ENCODE measurements at regions not wholly inside any gene's neighbourhood (a gene's known extent, or its start where the extent isn't known, plus 50 kb on each side); places are given as distances from the start of the nearest gene placed in this dataset.
"Not testable (repeated sequence)": the region's sequence is repeated elsewhere in the genome, so short reads cannot be mapped to it uniquely, and the experiment has no call there.

DNA sequence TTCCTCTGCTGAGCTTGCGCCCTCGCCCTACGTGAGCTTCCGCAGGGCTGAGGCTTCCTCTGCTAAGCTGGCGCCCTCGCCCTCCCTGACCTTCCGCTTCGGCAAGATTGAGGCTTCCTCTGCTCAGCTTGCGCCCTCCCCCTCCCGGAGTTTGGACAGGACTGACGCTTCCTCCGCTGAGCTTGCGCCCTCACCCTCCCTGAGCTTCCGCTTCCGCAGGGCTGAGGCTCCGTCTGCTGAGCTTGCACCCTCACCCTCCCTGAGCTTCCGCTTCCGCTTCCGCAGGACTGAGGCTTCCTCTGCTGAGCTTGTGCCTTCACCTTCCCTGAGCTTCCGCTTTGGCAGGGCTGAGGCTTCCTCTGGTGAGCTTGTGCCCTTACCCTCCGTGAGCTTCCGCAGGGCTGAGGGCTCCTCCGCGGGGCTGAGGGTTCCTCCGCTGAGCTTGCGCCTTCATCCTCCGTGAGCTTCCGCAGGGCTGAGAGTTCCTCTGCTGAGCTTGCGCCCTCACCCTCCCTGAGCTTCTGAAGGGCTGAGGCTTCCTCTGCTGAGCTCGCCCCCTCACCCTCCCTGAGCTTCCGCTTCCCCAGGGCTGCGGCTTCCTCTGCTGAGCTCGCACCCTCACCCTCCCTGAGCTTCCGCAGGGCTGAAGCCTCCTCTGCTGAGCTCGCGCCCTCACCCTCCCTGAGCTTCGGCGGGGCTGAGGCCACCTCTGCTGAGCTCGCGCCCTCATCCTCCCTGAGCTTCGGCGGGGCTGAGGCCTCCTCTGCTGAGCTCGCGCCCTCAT is 753.6 kb upstream of the TPTE start:
- Histone ChIP-seq H3K9me3 (peaks cover 0 to 63% (median 21%) of the 10 kb centered on the region in 3 donors), H3K27me3 (no peaks in the 10 kb centered on the region), H3K4me3 (no peak overlapping the region), H3K4me1 (no peaks in the 10 kb centered on the region), H3K27ac (no peak overlapping the region), H3K36me3 (no peaks in the 10 kb centered on the region)
- 74 to 82% methylated on average over 44 of the region's 44 CpGs for WGBS, 2 donors
- DNase-seq: no peak
- TF ChIP-seq, protein P1, sequence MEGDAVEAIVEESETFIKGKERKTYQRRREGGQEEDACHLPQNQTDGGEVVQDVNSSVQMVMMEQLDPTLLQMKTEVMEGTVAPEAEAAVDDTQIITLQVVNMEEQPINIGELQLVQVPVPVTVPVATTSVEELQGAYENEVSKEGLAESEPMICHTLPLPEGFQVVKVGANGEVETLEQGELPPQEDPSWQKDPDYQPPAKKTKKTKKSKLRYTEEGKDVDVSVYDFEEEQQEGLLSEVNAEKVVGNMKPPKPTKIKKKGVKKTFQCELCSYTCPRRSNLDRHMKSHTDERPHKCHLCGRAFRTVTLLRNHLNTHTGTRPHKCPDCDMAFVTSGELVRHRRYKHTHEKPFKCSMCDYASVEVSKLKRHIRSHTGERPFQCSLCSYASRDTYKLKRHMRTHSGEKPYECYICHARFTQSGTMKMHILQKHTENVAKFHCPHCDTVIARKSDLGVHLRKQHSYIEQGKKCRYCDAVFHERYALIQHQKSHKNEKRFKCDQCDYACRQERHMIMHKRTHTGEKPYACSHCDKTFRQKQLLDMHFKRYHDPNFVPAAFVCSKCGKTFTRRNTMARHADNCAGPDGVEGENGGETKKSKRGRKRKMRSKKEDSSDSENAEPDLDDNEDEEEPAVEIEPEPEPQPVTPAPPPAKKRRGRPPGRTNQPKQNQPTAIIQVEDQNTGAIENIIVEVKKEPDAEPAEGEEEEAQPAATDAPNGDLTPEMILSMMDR (IDR thresholded peaks at IDR 0.05): no peak
- no peak for TF ChIP-seq POLR2A (IDR thresholded peaks at IDR 0.05)
- intact Hi-C loops (cut with DNase I): no loop called here

DNA sequence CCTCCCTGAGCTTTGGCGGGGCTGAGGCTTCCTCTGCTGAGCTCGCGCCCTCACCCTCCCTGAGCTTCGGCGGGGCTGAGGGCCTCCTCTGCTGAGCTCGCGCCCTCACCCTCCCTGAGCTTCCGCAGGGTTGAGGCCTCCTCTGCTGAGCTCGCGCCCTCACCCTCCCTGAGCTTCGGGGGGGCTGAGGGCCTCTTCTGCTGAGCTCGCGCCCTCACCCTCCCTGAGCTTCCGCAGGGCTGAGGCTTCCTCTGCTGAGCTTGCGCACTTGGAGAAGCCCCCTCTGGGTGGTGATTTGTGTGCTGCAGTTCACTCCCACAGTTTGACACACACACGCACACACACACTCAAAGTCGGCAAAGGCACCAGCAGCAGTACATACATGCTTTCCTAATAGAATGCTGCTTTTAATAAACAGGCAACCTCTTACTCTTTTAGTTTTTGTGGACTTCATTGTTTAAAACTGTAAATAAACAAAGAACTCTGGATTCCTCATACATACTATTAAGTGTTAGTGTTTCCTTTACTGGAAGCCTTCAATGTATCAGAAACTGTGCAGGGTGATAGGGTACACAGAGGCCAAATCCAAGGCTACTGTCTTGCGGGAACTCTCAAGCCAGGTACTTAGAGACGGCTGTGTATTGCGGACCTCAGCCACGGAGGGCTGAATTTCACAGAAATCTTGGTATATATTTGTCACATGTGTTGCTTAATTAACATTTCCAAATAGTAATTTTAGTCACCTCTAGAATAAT is 752.8 kb upstream of the TPTE start:
- peaks cover 0 to 58% (median 21%) of the 10 kb centered on the region in 3 donors for H3K9me3 ChIP-seq
- 81 to 90% methylated on average over 21 of the region's 21 CpGs for WGBS, 2 donors
- intact Hi-C loops (cut with DNase I); DNase-seq; H3K27ac ChIP-seq; H3K36me3 ChIP-seq; H3K4me3 ChIP-seq; H3K4me1 ChIP-seq; H3K27me3 ChIP-seq: not testable (repeated sequence)

DNA sequence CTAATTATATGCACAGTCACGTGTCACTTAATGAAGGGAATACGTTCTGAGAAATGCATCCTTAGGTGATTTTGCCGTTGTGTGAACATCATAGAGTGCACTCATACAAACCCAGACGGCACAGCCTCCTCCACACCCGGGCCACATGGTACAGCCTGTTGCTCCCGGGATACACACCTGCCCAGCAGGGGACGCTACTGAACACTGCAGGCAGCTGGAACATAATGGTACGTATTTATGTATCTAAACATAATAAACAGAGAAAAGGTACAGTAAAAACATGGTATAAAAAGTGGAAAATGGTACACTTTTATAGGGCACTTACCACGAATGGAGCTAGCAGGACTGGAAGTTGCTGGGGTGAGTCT is 752.3 kb upstream of the TPTE start:
- 75 to 80% methylated on average over 9 of the region's 9 CpGs for WGBS, 2 donors
- H3K27ac ChIP-seq; H3K27me3 ChIP-seq; intact Hi-C loops (cut with DNase I); H3K4me3 ChIP-seq; H3K4me1 ChIP-seq; H3K36me3 ChIP-seq; DNase-seq: not testable (repeated sequence)
- peaks cover 0 to 52% (median 21%) of the 10 kb centered on the region in 3 donors for H3K9me3 ChIP-seq

DNA sequence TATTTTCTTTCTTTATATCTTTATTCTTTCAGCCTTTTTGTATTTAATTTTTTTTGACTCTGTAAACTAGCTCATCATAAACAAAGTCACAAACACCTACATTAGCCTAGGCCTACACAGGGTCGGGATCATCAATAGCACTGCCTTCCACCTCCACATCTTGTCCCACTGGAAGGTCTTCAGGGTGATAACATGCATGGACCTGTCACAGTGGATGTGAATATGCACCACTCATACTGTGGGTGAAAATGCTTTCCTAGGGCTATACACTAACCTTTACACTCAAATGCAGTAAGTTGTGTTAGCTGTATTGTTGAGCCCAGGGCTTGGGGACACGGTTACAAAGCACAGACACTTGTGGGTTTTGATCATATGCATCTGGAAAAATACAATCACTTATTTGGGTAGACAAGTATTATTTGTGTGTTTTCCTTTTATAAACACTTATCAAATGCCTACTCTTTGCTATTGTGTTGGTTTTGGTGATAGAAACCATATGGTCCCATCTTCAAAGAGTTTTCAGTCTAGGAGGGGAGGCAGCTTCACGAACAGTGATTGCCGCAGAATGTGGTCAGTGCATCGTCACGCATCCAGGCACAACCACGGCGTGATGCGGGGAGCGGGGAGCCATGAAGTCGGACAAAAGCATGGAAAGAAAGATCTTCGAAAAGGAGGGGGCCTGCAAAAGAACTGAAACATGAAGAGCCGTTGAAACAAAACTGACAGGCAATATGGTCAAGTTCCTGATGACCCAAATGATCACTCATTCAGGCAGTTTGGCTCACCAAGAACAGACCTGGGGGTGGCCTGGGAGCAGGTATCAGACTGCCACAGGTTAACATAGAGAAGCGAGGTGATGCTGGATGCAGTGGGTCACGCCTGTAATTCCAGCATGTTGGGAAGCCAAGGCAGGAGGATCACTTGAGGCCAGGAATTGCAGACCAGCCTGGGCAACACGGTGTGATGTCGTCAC is 751.4 kb upstream of the TPTE start:
- H3K27ac ChIP-seq; H3K4me1 ChIP-seq; H3K4me3 ChIP-seq; H3K27me3 ChIP-seq; H3K36me3 ChIP-seq; intact Hi-C loops (cut with DNase I); DNase-seq: not testable (repeated sequence)
- 69 to 79% methylated on average over 17 of the region's 17 CpGs for WGBS, 2 donors
- peaks cover 0 to 49% (median 26%) of the 10 kb centered on the region in 3 donors for H3K9me3 ChIP-seq

DNA sequence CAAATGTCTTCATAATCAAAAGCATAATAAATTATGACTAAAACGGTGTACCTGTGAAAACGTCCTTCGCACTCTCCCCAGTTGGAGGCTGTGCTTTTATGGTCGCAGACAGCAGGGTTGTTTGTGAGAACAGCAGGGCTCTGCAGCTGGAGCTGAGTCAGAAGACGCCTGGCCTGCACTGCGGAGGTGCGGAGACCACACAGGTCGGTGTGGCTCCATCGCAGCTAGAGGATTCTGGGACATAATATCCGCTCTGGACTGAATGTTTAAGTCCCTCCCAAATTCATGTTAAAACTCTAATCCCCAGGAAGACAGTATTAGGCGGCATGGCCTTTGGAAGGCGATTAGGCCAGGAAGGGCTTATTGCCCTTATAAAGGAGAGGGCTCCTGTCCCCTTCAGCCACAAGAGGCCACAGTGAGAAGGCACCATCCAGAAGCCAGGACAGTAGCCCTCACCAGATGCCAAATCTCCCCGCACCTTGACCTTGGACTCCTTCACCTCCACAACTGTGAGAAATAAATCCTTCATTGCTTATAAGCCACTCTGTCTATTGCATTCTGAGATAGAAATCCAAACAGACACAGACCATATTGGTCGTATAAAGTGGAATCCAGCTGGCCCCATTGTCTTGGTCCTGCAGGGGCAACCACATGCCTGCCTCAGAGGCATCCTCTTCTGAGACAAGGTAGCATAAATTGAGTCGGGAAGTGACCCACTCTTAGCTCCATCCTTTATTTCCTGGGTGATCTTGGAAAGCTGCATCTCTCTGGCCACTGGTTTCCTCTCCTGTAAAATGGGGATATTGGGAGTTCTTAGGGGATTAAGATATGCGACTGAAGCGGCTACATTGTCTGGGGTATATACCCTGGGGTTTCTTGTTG is 749.7 kb upstream of the TPTE start:
- H3K27me3 ChIP-seq; H3K4me1 ChIP-seq; H3K36me3 ChIP-seq; H3K4me3 ChIP-seq; H3K27ac ChIP-seq; intact Hi-C loops (cut with DNase I); DNase-seq: not testable (repeated sequence)
- WGBS, 2 donors: 61 to 67% methylated on average over 17 of the region's 17 CpGs
- peaks cover 0 to 64% (median 28%) of the 10 kb centered on the region in 3 donors for H3K9me3 ChIP-seq

DNA sequence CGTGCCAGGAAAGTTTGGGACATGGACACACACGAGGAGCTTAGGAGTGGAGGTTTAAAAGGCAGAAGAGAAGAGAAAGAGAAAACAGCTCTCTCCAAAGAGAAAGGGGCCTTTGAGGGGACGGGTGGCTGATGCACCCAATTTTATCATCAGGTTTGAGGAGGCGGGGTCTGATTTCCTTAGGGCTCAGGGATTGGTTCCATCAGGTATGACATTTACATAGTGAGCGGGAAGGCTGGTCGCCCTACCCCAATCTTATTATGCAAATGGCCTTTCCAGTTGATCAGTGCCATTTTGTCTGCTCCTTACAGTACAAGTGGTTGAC is 749.1 kb upstream of the TPTE start:
- Histone ChIP-seq H3K9me3 (peaks cover 0 to 61% (median 26%) of the 10 kb centered on the region in 3 donors), H3K36me3 (no peaks in the 10 kb centered on the region), H3K27me3 (no peaks in the 10 kb centered on the region), H3K4me1 (no peaks in the 10 kb centered on the region), H3K27ac (no peak overlapping the region), H3K4me3 (no peak overlapping the region)
- TF ChIP-seq POLR2A (IDR thresholded peaks at IDR 0.05): no peak
- TF ChIP-seq, protein P1 (IDR thresholded peaks at IDR 0.05): no peak
- intact Hi-C loops (cut with DNase I): no loop called here
- WGBS, 2 donors: 60 to 66% methylated on average over 6 of the region's 6 CpGs
- no peak for DNase-seq

DNA sequence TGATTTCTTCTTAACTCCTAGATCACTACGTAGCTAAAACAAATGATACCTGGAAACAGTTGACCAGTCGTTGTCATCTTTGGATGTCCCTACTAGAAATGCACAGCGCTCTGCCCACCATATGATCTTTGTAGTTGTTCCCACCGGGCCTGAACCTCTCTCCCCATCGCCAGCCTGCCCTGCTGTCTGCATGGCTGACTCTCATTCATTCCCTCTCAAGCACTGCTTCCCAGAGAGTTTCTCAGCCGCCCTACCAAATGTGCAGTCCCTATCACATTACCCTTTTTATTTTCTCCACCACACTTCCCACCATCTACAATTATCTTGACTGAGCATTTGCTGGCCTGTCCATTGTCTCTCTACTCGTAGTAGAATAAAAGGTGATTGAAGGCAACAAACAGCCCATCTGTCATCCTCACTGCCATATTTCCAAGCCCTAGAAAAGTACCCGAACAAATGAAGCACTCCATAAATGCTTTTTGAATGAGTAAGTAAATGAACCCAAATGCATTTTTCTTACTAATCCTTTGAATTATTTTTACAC is 748.4 kb upstream of the TPTE start:
- 65 to 74% methylated on average over 8 of the region's 8 CpGs for WGBS, 2 donors
- H3K27ac ChIP-seq; H3K27me3 ChIP-seq; intact Hi-C loops (cut with DNase I); DNase-seq; H3K36me3 ChIP-seq; H3K4me1 ChIP-seq; H3K4me3 ChIP-seq: not testable (repeated sequence)
- H3K9me3 ChIP-seq: peaks cover 0 to 57% (median 21%) of the 10 kb centered on the region in 3 donors

All from esophagus squamous epithelium (tissue), 5 donors.